SK-N-DZ (cell line): ENCODE measurements at regions not wholly inside any gene's neighbourhood (a gene's known extent, or its start where the extent isn't known, plus 50 kb on each side); places are given as distances from the start of the nearest gene placed in this dataset.

Experiments used
- DNase-seq: peaks from one replicate; pipeline ENCODE4 v3.0.0-alpha.2; 2015; ENCODE audit warnings: low spot score

DNA sequence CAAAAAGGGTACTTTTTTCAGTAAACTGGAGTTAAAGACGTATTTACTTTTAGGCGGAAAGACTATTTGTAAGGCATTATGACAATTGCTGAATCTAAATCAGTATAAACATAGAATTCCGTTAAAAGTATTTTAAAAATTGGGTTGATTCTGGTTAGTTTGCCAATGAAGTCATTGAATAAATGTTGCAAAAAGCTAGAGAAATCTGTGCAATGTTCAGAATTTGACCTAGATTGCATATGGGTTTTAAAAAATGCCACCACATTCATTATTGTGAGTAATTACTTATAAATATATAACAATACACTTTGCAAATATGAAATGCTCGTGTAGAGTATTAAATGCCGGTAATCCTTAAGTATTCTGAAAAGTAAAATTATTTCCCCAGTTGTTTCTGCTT, 116.5 kb upstream of the EEF1E1 start:
- no peak for DNase-seq

DNA sequence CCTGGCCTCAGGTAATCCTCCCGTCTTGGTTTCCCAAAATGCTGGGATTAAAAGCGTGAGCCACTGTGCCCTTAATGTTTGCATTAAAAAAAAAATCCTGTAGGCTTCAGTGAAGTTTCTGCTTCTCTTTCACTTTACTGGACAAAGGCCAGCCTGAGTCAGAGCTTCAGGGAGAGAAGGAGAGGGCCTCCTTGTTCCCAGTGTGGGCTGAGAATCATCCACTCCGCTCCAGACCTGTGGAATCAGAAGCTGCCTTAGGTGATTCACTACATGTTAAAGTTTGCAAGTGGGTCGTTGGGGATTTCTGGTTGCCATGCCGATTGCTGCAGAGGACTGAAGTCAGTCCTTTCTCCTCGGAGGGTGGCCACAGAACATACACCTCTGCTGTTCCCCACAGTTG, 113.3 kb upstream of the EEF1E1 start:
- DNase-seq: no peak

DNA sequence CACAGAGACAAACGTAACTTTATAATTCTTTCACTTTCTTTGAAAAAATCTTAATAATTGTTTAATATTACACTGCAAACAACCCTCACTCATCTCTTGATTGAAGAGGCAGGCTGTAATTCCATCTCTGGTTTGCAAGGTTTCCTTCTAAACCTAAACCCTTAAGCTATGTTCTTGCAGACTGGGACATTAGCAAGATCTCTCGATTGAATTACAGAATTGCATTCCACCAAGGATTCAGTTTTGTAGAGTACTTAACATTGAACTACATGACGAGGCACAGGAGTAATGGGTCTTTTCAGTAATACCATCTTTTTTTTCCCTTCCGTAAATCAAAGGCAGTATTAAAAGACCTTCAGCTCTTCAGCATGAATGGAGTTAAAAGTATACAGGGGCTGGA, 111.6 kb upstream of the EEF1E1 start:
- no peak for DNase-seq

DNA sequence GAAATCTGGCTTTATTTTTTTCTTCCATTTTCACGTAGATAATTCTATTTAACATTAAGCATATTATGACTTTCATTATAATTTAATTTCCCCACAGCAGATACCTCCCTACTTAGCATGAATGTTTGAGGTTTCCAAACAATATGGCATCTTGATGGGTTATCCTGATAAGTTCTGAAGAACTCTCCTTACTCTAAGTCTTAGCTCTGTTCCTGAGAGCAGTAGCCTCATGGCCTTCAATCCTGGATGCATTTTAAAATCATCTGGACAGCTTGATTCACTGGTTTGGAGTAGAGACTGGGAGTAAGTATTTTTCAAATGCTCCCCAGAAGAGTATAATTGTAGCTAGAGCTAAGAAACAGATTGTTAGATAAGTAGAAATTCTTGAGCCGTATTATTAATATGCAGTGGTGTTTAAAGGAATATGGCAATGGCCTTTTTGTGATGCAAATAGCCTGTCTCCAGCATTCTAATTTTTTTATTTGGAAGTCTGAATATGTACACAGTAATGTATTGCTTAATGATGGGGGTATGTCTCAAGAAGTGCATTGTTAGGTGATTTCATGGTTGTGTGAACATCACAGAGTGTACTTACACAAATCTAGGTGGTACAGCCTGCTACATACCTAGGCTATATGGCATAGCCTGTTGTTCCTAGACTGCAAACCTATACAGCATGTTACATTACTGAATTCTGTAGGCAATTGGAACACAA, 110.5 kb upstream of the EEF1E1 start:
- DNase-seq: peak; percentile 16

DNA sequence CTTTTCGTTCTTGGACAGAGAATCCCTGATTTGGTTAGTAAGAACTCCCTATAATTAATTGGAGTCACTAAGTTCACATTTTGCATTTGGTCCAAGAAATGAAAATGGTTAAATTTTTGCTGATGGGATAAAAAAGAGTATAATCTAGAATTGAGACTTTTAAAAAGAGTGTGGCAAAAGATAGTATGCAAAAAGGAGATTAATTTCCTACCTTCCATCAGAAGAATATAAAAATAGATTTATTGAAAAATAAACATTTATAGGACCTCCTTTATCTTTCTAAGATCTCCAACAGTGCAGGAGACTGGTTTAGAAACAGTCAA, 105.5 kb upstream of the EEF1E1 start:
- DNase-seq: no peak

DNA sequence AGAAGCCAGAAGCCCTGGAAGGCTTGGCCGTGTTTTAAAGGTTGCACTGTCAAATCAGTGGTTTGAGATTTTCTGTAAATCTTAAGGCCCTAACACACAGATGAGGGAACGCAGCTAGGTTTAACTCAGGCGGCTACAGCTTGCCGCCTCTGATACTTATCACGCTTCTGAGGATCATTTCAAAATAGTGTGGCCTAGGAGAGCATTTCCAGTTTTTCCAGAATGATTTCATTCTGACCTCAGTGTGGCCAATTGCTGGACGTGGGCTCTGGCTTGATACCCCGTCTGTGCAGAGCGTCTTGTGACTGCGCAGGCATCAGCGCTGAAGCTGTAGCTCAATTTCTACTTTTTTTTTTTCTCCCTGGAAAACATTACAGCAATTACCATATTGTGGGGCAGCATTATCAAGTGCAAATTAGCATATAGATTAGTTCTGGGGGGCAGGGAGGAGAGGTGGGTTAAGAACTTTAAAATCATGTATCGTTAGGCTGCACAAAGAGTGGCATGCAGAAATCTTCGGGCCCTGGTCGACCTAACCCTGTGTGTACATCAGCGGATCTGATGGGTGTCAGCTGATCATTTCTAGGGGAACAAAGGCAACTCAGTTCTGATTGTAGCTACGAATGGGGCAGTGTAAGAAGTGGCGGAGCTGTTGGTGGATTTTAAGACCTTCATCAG, 105.0 kb upstream of the EEF1E1 start:
- DNase-seq: no peak

DNA sequence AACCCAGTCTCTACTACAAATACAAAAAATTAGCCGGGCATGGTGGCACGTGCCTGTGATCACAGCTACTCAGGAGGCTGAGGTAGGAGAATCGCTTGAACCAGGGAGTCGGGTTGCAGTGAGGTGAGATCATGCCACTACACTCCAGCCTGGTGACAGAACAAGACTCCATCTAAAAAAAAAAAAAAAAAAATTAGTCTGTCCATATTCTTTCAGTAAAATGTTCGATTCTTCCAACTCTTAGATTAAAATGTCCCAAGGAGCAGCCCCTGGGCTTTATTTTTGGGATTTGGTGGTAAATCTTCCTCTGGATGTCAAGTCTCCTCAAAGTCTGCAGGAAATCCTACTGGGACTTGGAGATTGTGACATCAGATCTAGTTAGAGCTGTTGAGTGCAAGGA, 101.0 kb upstream of the EEF1E1 start:
- DNase-seq: no peak

DNA sequence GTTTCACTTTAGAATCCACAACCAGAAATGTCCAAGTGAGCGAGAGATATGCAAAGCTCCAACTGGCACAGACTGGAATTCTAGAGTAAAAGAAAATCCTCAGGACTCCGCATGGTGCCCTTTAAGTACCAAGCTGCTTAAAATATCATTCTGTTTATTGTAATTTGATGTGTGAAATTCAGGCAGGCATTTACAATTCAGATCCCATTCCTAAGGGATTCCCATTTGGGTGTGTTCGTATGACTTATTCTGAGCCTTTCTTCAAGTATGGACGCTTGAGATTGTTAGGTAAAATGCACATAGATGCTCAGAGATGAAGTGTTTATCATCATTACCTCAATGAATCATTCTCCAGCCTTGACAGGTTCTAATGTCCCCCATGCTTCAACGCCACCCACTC, 99.3 kb upstream of the EEF1E1 start:
- no peak for DNase-seq

DNA sequence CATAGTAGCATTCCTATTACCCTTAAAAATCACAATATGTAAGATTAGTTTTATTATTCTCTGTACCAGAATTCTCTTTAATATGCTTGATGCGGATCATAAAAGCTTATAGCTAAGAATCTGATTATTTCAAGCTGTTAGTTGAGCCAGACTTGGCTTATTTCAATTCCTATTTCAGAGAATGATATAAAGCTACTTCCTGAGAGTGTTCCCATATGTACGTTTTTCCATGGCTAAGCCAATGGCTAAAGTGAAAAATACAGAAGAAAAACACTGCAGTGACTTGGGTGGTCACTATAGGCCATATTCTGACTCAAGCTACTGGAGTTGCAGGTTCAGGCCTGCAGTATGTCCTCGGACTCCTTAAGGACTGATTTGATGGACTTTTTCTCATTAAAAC, 97.9 kb upstream of the EEF1E1 start:
- no peak for DNase-seq

DNA sequence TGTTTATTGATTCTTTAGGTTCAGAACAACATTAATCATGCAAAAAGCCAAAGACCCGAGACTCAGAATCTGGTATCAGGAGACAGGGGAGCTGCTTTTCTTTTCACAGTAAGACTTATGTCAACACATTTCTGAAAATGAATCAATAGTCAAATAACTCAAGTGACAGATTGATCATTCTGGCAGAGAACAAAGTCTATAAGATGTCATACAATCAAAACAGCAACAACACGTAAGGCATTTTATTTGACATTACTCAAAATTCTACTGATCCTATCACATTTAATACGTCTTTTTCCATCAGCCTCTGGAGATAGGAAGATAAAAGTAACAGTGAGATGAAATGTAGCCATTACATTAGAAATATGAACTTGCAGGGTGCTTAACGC, 93.4 kb upstream of the EEF1E1 start:
- peak; percentile 22 for DNase-seq

DNA sequence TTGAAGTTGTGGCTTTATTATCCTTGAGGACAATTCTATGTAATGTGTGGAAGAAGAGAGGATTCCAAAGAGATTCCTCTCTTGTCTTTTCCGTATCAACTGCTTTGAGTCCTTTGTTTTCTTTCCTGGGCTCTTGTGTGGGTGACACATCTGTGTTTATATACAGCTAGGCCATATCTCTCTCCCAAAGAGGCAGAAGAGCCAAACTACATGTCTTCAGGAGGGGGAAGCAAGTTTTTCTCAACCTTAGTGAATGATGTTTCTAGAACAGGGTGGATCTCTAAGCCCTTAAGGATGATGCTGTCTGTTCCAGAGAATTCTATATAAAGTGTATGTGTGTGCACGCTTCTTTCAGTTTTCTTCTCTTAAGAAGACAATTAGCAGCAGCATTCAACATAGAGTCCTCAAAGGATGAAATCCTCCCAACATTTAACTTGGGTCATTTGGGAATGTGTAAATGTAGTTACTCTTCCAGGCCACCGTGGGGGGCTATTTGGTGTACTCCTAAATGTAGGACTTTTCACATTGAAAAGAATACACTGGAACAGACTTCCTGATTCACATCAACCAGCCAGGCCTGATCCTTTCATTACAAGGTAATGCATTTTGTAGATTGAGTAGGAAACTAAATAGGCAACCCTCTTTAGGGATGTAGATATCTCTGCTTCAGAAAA, 92.8 kb upstream of the EEF1E1 start:
- peak; percentile 46 for DNase-seq

DNA sequence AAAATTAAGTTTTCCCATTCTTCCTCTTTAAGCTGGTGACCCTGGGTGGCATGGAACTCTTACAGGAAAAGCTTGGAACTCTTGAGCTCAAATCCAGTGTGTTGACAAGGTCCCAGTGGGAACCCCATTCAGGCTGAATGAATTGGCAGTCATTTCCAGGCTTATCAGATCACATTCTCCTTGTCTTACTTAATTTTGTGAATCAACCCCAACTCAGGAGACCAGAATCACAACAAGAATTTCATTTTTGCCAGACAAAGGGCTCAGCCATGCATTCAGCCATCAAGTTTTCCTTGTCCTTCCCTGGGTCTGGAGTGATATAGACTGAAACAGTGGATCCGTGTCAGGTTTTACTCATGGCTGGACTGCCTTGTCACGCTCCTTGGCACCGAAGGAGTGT, 92.1 kb upstream of the EEF1E1 start:
- DNase-seq: no peak

DNA sequence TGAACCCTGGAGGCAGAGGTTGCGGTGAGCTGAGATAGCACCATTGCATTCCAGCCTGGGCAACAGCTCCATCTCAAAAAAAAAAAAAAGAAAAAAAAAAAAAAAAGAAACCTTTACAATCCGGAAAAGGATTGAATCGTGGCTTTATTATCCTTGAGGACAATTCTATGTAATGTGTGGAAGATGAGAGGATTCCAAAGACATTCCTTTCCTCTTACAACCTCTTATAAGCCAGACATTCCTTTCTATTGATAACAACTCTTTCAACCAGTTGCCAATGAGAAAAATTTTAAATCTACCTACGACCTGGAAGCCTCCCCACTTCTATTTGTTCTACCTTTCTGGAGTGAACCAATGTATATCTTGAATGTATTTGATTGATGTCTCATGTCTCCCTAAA, 91.2 kb upstream of the EEF1E1 start:
- DNase-seq: no peak

DNA sequence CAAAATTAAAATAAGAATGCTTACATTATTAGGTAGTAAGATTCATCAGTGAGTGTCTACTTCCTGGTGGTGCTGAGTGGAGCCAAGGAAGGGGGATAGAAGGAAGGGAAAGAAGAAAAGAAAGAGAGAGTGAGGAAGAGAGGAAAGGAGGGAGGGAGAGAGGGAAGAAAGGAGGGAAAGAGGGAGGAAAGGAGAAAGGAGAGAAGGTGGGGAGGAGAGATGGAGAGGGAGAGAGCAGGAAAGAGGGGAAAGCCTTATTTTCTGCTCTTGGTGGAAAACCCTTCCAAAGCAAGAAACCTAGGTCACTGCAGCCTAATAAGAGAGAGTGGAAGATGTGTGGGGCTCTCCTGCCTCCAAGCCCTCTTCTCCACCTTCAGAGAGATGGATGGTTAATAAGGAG, 90.2 kb upstream of the EEF1E1 start:
- DNase-seq: no peak

DNA sequence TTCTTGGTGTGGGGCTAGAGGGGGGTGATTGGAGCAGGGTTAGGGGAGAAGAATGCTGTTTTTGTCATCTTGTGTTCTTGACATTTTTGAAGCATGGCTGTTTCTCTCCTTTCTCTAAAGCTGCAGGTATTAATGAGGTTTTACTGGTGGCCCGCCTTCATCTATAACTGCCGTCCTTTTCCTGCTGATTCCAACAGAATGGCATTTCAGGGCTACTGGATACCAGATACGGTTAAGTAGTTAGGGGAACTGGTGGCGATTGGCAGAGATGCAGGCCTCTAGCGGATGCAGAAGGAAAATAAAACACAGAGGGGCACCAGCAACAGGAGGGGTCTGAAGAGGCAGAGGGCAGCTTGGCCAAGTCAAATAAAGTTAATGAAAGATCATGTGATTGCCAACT, 89.7 kb upstream of the EEF1E1 start:
- DNase-seq: no peak

DNA sequence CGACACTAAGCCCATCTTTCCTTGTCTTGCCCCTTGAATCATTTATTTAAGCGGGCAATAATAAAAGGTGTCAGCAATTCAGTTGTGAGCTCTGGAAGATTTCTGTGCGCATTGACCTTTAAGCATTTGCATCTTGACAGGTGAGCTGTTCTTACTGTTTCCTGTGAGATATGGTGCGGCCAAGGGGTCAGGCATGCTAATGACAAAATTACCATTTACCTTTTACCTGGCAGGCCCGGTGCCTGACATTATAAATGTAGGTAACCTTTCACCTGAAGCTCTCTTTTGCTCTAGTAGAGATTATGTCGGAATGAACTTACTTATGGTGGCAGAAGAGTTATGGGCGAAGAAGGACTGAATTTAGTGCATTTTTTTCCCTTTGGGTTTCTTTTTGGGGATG, 89.3 kb upstream of the EEF1E1 start:
- no peak for DNase-seq

DNA sequence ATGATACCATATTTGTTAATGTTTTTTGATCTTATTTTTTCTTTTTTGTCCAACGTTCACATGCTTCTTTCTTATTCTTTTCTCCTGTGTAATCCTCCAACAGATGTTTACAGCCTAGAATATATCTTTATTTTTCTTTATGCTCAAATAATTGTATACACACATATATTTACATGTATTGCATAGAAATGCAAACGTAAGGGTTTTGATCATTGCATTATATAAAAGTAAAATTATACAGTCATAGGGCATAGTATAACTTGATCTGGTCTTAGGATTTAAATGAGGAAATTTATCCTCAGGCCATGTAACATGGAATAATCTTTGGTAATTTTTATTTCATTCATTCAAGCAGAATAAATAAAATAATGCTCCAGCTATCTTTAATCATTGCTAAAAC, 84.9 kb upstream of the EEF1E1 start:
- no peak for DNase-seq

DNA sequence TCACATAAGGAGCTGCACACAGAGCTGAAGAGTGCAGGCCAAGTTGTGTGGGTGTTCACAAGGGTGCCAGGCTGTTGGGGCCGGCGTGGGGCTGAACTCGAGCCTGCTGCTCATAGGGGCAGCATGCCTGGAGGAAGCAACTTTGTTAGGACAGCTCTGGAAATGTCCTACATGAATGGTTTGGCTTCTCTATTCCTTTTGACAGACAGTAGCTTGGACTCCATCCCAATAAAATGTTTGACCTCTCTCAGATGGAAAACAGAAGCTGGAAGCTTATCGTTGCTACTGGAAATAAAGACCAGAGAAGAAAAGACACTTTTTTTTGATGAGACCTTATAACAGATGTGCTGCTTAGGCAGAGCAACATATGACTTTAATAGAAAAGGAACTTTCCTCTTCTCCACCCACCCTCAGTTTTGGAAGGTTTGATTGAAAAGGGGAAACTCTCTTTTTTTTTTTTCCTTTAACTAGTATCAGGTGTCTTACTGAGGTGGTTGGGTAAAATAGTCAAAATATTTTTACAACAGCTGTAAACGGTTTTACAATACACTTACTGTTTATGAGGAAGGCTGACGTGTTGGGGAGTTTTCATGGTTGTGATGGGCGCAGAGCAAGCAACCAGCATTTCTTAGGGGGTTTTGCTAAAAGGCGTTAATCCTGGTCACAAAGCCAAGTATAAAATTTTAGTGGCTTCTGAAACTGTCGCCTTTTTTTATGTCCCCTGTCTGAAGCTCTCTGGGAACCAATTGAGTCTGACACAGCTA, 80.7 kb upstream of the EEF1E1 start:
- DNase-seq: no peak

DNA sequence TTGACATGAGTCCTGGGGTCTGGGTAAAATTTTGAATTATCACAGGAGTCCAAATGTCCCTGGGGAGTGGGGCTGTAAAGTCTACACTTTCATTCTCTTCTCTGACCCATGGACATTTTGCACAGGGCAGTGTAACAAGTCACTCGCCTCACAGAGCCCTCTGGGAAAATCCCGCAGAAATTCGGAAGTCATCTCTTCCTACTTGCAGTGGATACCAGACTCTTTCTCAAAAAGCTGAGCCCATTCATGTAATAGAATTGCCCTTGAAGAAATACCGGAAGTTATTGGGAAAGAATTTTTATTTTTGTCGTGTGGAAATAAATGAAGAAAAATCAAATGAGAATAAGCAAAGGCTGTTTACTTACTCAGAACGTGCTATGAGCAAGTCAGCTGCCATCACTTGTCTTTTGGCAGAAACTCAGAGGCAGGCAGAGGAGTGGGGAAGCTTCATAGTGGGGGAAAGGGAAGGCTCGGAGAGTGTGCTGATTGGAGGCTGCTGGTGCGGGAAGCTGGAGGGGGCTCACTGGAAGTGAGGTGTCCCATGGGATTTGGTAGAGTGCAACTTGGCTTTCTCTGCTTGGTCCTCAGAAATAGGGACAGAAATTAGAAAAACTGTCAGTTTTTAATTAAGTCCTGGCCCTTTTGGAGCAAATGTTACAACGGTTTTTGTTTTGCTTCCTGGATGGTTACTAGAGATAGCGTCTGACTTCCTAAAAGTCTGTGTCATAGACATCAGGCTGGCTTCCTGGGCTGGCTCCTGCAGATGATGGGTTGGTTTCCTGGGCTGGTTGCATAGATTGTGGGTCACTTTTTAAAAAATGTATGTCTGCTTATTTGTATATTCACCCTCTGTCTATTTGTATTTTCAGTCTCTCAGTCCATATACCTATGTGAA, 79.8 kb upstream of the EEF1E1 start:
- no peak for DNase-seq

DNA sequence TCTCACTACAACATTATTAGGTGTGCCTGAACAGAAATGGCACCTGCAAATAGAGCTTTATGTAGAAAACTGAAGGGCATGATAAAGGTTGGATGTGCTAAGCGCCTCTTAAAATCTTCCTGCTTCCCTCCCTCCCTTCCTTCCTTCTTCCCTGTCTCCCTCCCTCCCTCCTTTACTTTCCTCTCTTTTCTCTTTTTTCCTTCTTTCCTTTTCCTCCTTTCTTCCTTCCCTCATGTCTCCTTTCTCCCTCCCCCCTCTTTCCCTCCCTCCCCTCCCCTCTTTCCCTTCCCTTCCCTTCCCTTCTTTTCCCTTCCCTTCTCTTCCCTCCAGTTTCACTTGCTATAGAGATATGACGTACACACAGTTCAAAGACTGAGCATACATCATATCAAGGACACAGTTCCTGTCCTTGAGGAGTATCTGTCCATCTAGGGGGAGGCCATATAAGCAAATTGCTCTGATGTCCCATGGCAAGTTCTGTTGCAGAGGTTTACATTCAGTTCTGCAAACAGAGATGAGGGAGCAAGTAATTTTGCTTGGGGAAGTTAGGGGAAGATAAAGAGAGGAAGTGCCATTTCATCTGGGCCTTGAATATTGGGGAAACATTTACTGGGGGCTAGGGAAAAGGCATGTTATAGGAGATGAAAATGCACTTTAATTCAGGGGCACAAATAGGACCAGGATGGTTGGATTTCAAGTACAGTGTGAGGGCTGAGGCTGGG, 79.0 kb upstream of the EEF1E1 start:
- no peak for DNase-seq
